Activated CD4-positive, alpha-beta T cell treated with anti-CD3 and anti-CD28 coated beads for 1 hour (primary cell): ENCODE measurements at regions not wholly inside any gene's neighbourhood (a gene's known extent, or its start where the extent isn't known, plus 50 kb on each side); places are given as distances from the start of the nearest gene placed in this dataset.

ENCODE experiments used
- DNase-seq: peaks from one replicate; pipeline ENCODE4 v3.0.0-alpha.2; 2020

DNA sequence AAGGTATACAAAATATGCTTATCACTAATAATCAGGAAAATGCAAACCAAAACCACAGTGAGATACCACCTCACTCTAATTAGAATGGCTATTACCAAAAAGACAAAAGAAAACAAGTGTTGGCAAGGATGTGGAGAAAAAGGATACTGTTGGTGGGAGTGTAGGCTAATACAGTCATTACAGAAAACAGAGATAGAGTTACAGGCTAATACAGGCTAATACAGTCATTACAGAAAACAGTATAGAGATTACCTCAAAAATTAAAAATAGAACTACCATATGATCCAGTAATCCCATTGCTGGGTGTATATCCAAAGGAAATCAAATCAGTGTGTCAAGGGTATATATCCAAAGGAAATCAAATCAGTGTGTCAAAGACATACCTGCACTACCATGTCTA is 238.4 kb downstream of the PLPP3 start:
- no peak for DNase-seq

DNA sequence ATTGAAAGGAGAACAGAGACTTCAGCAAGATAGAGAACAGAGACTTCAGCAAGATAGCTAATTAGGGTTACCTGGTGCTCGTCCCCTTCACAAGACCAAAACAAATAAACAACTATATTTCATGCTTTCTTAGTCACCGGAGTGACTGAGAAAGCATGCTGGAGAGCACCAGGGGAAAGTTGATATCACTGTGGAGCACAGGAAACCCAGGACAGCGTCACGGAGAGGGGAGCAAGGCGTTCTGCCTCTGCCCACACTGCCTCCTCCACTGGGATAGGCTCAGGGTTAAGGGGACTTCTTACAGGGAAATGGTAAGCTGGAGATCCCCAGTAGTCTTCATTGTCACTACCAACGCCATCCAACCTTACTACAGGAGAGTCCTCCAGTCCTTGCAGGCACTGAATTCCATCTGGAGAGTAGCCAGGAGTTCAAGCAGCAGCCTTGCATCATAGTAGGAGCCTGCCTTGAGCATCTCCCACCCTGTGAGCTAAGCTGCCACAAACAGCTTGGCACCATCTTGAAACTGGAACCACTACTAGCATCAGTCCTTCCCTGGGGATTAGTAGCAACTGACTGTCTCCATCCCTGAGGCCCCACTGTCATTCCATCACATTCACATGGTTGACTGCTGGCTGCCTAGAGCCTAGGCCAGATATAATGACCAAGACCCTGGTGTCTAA is 239.4 kb downstream of the PLPP3 start:
- DNase-seq = no peak

DNA sequence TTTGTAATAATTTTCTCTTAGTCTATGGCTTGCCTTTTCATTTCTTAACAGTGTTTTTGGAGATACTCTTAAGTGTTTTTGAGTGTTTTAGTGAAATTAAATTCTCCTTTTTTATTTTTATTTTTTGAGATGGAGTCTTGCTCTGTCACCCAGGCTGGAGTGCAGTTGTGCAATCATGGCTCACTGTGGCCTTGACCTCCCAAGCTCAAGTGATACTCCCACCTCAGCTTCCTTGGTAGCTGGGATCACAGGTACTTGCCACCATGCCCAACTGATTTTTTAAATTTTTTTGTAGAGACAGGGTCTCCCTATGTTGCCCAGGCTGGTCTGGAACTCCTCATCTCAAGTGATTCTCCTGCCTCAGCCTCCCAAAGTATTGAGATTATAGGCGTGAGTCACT is 240.3 kb downstream of the PLPP3 start:
- DNase-seq = no peak

DNA sequence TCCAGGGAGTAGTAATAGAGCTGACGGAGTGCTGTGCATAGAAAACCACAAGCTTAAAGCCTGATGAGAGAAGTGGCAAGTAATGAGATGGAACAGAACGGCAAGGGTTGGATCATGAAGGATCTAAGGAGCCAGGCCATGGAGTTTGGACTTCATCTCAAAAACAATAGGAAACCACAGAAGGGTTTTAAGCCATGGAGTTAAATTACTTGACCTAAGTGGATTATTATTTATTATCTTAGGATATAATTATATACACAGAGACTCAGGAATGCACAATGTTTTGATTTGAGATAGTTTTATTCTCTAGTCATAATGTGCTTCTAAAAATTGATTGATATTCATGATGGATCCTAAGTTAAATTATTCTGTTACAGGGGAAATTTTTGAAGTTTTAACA is 242.4 kb downstream of the PLPP3 start:
- no peak for DNase-seq

DNA sequence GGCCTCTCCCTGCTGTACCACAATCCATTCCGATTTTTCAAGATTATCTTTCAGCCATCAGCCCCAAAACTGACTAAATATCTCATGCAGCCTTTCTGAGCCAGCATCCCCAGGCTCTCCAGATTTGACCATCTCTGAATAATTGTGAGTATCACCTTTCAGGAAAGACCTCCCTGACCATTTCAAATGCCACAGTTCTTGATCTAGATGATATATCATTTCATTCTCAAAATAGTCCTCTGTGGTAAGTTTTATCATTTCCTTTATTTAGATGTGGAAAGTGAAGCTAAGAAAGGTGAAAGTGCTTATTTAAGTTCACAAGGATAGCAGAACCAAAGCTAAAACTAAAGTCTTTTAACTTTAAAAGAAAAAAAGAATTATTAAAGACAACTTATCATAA is 244.0 kb downstream of the PLPP3 start:
- DNase-seq = no peak

DNA sequence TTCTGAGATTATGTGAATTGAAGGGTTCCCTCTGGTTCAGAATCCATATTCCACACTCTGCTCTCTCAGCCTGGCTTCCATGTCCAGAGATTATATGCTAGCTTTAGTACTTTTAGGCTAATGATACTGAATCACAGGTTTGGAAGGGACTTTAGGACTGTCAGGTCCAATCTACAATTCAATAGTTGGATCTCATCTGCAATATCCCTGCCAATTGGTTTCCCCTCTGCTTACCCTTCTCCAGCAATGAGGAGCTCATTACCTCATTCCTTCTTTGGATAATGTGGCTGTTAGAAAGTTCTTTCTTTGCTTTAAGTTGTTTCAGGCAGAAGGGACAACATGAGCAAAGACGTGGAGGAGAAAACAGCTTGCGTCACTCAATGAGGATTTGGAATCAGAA is 245.3 kb downstream of the PLPP3 start:
- DNase-seq = no peak

DNA sequence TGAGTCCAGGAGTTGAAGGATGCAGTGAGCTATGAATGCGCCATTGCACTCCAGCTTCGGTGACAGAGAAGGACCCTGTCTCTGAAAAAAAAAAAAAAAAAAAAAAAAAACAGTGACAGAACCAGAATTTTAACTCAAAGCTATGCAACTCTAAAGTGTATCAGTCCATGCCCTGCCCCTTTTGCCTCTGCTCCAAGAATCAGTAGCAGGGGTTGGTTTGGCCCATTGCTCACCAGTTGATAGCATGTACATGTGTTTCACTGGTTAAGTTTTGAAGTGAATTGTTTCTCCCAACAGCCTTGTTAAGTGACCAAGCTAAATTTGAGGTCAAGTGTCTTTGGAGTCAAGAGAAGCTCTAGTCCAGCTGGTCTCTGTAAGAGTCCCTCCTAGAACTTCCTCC is 245.9 kb downstream of the PLPP3 start:
- DNase-seq = no peak

DNA sequence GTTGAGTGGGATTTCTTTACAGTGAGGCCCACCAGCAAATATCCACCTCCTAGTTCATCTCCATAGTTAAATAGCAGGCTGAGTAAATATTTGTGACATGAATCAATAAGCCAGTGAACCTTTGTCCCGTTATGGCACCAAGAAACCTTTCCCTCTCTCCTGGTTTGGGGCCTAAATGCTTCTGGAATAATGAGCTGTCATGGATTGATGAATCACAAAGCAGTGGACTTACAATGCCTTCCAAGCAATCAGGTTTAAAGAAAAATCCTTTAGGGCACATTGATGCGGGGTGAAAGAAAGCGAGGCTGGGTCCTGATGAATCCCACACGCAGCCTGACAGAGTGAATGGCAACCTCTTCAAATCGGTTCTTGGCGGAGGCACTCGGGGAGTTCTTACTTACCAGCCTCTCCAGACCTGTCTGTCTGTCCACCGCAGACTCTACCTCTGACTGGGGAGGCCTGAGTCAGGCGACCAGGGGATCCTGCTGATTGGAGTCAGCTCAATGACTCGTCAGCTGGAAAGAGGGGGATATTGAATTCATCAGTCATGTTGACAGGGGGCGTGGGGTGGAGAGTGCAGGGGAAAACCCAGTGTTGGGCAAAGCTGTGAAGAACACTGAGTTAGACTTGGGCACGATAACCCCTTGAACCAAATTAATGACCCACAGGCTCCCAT is 247.3 kb downstream of the PLPP3 start:
- no peak for DNase-seq

DNA sequence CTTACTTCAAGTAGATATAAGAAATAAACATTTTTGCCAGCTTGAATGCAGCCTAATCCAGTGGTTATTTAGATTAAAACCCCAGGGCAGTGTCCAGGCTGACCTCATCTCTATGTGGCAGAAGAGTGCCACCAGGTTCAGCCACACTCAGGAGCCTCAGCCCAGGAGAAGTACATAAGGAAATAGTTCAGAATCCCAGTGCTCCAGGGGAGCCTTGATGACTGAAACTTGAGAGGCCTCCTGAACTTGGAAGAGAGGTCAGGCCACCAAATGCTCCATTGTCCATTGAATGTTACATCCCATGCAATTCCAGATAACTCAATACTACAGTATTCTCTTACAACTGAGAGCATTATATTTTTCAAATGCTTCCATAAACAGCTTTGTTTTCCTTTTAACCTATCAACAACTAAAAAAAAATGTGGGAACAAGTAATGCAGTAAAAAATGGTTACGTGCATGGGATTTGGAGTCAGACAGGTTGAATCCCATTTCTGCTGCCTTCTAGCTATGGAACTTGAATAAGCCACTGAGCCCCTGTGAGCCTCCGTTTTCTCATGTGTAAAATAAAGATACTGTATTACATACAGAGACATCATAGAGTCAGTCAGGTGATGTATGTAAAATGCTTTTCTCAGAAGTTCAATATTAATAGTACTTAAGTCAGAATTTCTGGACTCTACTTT is 248.0 kb downstream of the PLPP3 start:
- no peak for DNase-seq

DNA sequence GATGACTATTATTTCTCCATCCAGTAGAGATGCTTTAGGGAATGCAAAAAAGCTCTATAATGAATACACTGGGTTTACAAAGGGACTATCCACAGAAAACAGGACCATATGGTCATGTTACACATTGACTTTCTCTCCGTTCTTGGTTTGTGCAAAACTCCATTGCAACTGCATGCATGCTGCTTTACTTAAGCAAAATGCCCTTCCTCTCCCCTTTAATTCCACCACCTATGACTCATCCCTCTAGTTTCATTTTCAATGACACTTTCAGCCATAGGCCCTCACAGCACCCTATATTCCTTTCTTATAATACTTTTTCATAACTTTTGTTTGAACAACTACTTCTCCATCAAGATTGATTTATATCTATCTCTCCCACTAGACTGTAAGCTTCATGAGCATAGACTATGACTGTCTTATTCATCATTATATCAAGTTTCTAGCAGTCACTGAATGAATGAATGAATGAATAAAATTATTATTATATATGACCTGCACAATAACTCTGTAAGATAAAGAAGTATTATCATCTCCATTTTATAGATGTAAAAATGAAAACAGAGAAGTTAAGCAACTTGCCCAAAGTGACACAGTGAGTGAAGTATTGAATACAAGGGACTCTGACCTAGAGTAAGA is 248.9 kb downstream of the PLPP3 start:
- no peak for DNase-seq

DNA sequence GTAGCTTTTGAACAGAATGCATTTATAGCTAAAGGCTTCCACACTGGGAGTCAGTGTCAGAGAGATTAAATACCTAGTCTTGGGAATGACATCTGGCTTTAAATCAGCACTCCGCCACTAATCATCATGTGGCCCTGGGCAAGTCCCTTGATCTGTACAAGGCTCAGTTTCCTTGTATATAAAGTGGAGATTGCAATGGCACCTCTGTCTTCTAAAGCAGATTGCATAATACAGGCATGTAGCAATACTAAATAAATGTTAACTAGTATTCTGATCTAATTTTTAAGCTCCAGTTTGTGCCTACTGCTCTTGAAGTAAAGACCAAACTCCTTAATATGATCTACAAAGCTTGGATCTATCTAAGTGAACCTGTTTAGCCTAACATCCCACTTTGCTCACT is 249.4 kb downstream of the PLPP3 start:
- no peak for DNase-seq

DNA sequence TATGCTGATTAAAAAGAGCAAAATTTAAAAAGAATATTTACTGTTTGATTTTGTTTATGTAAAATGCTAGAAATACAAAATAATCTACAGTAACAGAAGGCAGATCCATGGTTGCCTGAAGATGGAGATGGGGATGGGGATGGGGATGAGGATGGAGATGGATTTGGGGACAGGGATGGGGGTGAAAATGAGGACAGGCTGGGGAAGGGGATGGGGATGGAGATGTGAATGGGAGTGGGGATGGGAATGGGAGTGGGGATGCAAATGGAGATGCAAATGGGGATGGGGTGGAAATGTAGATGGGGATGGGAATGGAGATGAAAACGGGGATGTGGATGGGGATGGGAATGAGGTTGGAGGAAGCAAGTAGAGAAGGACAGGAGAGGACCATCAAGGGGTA is 252.2 kb downstream of the PLPP3 start:
- no peak for DNase-seq

DNA sequence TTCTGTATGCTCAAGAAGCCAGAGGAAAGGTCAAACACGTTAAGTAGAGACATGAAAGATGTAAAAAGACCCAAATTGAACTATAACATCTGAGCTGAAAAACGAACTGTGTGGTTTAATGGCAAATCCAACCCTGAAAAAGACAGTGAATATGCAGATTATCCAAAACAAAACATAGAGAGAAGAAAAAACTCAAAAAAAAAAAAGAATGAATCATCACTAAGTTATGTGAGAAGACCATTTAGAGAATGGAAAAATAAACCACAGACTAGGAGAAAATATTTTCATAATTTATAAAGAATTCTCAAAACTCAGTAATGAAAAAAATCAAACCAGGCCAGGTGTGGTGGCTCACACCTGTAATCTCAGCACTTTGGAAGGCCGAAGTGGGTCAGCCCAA is 253.3 kb downstream of the PLPP3 start:
- no peak for DNase-seq

DNA sequence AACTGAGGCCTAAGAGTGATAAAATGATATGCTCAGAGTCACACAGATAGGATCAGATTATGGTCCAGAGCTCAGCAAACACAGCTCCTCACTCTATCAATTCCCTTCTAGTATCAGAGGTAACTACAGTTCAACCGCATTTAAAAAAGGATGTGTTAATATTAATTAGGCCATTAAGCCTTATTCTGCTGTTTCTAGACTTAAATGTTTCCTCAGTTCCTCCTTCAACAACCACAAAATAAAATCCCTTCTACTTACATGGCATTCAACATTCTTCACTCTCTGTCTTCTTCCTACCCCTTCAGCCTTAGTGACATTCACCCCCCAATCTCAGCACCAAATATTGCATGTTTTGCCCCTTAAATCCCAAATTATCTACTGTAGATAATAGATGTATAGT is 254.9 kb downstream of the PLPP3 start:
- no peak for DNase-seq

DNA sequence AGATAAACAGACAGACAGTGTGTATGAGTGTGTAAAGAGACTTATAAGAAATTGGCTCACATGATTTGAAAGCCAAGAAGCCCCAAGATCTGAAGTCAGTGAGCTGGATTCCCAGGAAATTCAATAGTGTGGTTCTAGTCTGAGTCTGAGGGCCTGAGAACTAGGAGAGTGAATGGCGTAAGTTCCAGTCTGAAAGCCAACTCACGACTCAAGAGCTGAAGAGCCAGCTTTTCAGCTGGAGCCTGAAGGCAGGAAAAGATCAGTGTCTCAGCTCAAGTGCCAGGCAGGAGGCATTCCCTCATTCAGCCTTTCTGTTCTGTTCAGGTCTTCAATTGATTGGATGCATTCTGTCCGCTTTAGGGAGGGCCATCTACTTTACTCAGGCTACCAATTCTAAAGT is 257.2 kb downstream of the PLPP3 start:
- DNase-seq = no peak

DNA sequence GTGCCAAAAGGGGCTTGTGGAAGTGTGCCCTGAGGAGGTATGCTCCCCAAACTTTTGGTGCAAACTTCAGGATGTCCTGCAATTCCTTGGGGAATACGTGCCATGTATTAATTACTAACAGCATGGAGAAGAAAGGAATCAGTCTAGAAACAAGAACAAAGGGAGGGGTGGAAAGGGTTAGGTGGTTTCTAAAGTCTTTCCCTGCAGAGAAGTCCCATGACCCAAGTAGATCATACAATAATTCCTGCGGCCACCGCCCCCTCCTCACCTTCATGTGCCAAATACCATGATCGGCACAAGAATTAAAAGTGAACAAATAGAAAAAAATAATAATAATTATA is 258.2 kb downstream of the PLPP3 start:
- DNase-seq = no peak

DNA sequence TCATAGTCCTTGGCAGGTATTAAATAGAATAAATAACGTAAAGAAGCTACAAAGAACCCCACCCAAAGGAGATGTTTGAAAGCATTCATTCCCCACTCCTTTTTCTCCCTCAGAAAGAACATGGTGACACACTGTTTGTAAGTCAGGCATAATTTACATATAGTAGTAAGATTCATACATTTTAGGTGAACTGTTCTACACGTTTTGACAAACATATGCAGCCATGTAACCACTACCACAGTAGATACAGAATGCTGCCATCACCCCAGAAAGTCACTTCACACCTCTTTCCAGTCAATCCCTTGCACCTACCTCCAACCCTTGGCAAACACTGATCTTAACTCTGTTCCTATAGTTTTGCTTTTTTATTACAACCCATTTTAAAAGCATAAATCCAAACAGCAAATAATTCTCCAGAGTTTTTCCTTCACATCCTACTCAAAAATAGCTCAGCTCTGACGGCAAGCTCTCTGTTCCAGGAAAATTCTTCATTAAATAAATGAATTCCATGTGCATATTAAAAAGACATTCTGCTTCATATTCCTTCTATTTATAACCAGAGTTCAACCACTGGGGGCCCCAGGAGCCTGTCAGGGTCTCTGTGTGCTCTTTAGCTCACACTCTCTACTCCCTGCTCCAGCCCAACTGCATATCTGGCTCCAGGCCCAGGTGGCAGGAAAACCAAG is 258.8 kb downstream of the PLPP3 start:
- no peak for DNase-seq

DNA sequence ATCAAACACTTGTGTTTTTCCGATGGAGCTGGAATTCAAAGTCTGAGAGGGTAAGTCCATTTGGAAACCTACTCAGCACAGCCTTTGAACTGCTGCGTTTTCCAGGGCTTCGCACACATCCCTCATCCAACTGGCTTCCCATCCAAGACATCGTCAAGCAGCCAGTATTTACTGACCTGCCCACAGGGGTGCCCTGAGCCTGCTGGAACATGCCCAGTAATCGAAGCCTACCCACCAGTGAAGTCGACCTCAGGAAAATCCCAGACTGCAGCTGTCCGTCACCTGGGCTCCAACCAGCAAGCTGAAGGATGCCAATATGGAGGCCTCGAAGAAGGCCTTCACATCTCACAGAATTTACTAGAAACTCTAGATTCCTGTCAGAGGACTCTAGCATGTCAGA is 261.6 kb downstream of the PLPP3 start:
- DNase-seq = no peak

DNA sequence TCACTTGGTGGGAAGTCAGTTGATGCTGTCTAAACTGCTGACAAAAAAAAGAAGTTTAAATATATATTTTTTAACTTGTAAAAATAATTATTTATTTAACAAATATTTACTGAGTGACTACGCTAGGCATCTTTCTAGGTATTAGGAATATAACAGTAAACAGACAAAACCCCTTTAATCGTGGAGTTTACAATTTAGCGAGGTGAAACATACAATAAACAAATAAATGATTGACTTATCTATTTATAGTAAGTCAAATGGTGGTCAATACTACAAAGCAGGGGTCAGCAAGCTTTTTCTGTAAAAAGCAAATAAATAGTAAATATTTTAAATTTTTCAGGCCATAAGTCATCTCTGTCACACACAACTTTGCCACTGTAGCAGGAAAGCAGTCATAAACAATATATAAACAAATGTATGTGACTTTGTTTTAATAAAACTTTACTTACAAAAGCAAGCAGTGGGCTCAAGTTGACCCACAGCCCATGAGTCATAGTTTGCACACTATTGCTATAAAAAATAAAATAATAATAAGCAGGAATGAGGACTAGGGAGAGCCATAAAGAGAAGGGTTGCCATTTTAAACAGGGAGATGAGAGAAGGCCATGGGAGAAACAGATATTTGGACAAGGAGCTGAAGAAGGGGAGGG is 263.9 kb downstream of the PLPP3 start:
- DNase-seq = no peak

DNA sequence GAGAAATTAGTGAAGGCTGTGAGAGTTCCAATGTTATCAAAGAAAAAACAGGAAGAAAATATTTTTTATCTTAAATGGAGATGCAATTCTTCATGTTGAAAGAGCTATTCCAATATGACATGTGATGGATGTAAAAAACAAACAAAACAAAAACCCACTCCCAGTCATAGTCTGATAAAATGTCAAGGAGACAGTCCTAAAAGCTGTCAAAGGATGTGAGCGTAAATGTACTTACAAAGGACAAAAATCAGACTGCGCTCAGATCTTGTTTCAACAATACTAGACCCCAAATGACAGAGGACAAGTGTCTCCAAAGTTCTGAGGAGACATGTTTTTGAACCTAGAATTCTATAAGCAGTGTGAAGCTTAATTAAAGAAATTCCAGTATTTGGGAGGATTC is 265.8 kb downstream of the PLPP3 start:
- DNase-seq = no peak

DNA sequence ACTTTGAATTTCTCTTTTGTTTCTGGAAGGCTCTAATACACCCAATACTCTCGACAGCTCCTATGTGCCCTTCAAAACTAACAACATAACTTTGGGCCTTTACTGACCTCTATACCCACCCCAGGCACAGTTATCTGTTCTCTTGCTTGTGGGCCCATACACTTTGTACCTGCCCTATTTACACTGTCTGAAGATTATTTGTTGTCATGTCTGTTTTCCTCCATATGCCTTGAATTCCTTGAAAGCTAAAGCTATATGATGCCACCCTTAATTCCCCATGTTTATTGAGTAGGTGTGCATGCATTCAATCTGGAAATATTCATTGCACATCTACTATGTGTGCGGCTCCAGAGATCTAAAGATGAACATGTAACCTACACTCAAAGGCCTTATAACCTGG is 267.6 kb downstream of the PLPP3 start:
- no peak for DNase-seq

DNA sequence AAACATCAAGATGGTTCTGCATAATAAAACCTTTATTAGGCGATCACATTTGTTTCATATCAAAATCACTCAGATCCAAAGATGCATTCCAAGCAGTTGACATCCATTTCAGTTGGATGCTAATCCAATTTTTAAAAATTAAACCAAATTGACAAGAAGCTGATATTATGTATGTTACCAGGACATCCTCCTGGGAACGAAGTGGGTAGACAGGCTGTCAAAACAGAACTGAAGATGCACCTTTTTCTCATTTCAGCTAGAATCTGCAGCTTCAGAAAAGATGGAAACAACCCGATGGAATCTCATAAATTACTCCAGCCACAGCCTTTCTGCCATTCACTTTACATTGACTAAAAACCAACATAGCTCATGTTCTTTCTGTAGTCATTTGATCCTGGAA is 268.4 kb downstream of the PLPP3 start:
- DNase-seq = no peak

DNA sequence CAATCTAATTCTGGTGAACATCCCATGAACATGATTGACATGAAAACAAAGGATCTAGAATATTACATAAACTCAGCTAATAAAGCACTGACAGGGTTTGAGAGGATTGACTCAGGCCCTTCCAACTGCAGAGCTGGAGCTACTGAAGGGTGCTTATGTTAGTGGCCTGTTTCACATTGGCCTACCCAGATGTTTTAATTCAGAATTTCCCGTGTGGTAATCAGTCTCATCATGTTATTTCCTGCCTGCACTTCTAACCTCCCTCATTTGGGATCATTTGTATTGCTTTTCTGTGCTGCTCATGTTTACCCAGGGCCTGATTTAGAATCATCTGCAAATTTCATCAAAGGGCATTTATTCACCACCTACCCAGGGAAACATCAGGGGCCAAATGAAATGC is 270.3 kb downstream of the PLPP3 start:
- DNase-seq = no peak
